ENCODE measurements at regions not wholly inside any gene's neighbourhood (a gene's known extent, or its start where the extent isn't known, plus 50 kb on each side); places are given as distances from the start of the nearest gene placed in this dataset.

- no peak overlapping the region for H3K4me3 Mint-ChIP-seq
- H3K36me3 Mint-ChIP-seq (ENCODE audit: low read depth): no peaks in the 10 kb centered on the region
- no peak overlapping the region for H3K27ac Mint-ChIP-seq
- H3K27me3 Mint-ChIP-seq: no peaks in the 10 kb centered on the region
- no peaks in the 10 kb centered on the region for H3K9me3 Mint-ChIP-seq
- no peak for DNase-seq
- peaks cover 2% of the 10 kb centered on the region for H3K4me1 Mint-ChIP-seq
- ChIA-PET CTCF (interaction anchor here (0.9 kb wide), 1 partner anchor 8 kb away, joined by 4 read pairs; no protein-coding TSS in a partner anchor), POLR2A (no interaction called here)
Measured at GRCh38 chr15:79373113-79373512, 59.0 kb upstream of the MINAR1 start.

GRCh38 chr15:79373728-79374127 is 58.4 kb upstream of the MINAR1 start:
- Mint-ChIP-seq H3K27me3 (no peaks in the 10 kb centered on the region), H3K4me1 (peaks cover 2% of the 10 kb centered on the region), H3K27ac (no peak overlapping the region), H3K4me3 (no peak overlapping the region), H3K9me3 (no peaks in the 10 kb centered on the region), H3K36me3 (ENCODE audit: low read depth) (no peaks in the 10 kb centered on the region)
- ChIA-PET CTCF (interaction anchor here (0.9 kb wide), 1 partner anchor 7 kb away, joined by 4 read pairs; no protein-coding TSS in a partner anchor), POLR2A (no interaction called here)
- no peak for DNase-seq

- no peak overlapping the region for H3K27ac Mint-ChIP-seq
- H3K9me3 Mint-ChIP-seq: no peaks in the 10 kb centered on the region
- no peak for DNase-seq
- POLR2A ChIA-PET: no interaction called here
- CTCF ChIA-PET: no interaction called here
- H3K4me3 Mint-ChIP-seq: no peak overlapping the region
- H3K27me3 Mint-ChIP-seq: no peaks in the 10 kb centered on the region
- peaks cover 12% of the 10 kb centered on the region for H3K4me1 Mint-ChIP-seq
- no peaks in the 10 kb centered on the region for H3K36me3 Mint-ChIP-seq (ENCODE audit: low read depth)
Measured at GRCh38 chr15:79376383-79376782, 55.8 kb upstream of the MINAR1 start.

- ChIA-PET CTCF (interaction anchor here (1.4 kb wide), 1 partner anchor 218 kb away, joined by 6 read pairs; no protein-coding TSS in a partner anchor), POLR2A (no interaction called here)
- Mint-ChIP-seq H3K4me1 (peaks cover 10% of the 10 kb centered on the region), H3K4me3 (no peak overlapping the region), H3K36me3 (ENCODE audit: low read depth) (no peaks in the 10 kb centered on the region), H3K9me3 (no peaks in the 10 kb centered on the region), H3K27ac (no peak overlapping the region), H3K27me3 (no peaks in the 10 kb centered on the region)
- DNase-seq: no peak
Measured at GRCh38 chr15:79378394-79379109, 53.6 kb upstream of the MINAR1 start.

- H3K27me3 Mint-ChIP-seq: no peaks in the 10 kb centered on the region
- ChIA-PET POLR2A (no interaction called here), CTCF (interaction anchor here (0.9 to 1.8 kb wide), 11 partner anchors 8 to 473 kb away, joined by 3 to 7 read pairs (median 4); no protein-coding TSS in a partner anchor)
- H3K9me3 Mint-ChIP-seq: no peaks in the 10 kb centered on the region
- peak; percentile 83 for DNase-seq
- no peak overlapping the region for H3K4me3 Mint-ChIP-seq
- H3K4me1 Mint-ChIP-seq: peaks cover 10% of the 10 kb centered on the region
- H3K27ac Mint-ChIP-seq: peak overlapping the region; percentile 27
- no peaks in the 10 kb centered on the region for H3K36me3 Mint-ChIP-seq (ENCODE audit: low read depth)
Measured at GRCh38 chr15:79380755-79381497, 51.2 kb upstream of the MINAR1 start.

GRCh38 chr15:79381593-79381992 is 50.5 kb upstream of the MINAR1 start:
- POLR2A ChIA-PET: no interaction called here
- Mint-ChIP-seq H3K9me3 (no peaks in the 10 kb centered on the region), H3K4me3 (no peak overlapping the region), H3K4me1 (peaks cover 10% of the 10 kb centered on the region), H3K27me3 (no peaks in the 10 kb centered on the region), H3K36me3 (ENCODE audit: low read depth) (no peaks in the 10 kb centered on the region), H3K27ac (peak overlapping the region; percentile 27)
- CTCF ChIA-PET: interaction anchor here (0.7 to 1.8 kb wide), 12 partner anchors 8 to 614 kb away, joined by 3 to 7 read pairs (median 4); no protein-coding TSS in a partner anchor
- no peak for DNase-seq

All from activated CD4-positive, alpha-beta T cell treated with anti-CD3 and anti-CD28 coated beads, Interleukin-2, amount 10 ng/mL, durations not matched to agents 7 days and 5 days (primary cell).